GM23248 (cell line): ENCODE measurements at regions not wholly inside any gene's neighbourhood (a gene's known extent, or its start where the extent isn't known, plus 50 kb on each side); places are given as distances from the start of the nearest gene placed in this dataset.

Experiments
- DNase-seq: peaks from one replicate; pipeline ENCODE4 v3.0.0-alpha.2; 2015
- H2AFZ ChIP-seq: fragments of 200-600 bp; sonication (generic); 2 replicates; pipeline ENCODE4 v1.6.1; 2016; ENCODE audit warnings: antibody characterized with exemption
- H3F3A ChIP-seq: fragments of 200-600 bp; sonication (generic); 2 replicates; pipeline ENCODE4 v1.6.1; 2016; ENCODE audit warnings: mild to moderate bottlenecking, antibody characterized with exemption, mixed run types; ENCODE audit not compliant: insufficient read depth
- H3K27ac ChIP-seq: fragments of 200-600 bp; sonication (generic); 2 replicates; pipeline ENCODE4 v1.5.1; 2016; ENCODE audit warnings: mild to moderate bottlenecking
- H3K27me3 ChIP-seq: fragments of 200-600 bp; sonication (generic); replicated peaks from 2 replicates; pipeline ENCODE4 v1.6.1; 2016; ENCODE audit warnings: mild to moderate bottlenecking; ENCODE audit not compliant: insufficient read depth
- H3K36me3 ChIP-seq: fragments of 200-600 bp; sonication (generic); 2 replicates; pipeline ENCODE4 v1.6.1; 2016; ENCODE audit warnings: low read depth, mild to moderate bottlenecking
- H3K4me1 ChIP-seq: fragments of 200-600 bp; sonication (generic); 2 replicates; pipeline ENCODE4 v1.6.1; 2016; ENCODE audit warnings: mild to moderate bottlenecking; ENCODE audit not compliant: insufficient read depth
- H3K4me2 ChIP-seq: fragments of 200-600 bp; sonication (generic); one replicate; pipeline ENCODE4 v1.6.1; 2016; ENCODE audit warnings: mild to moderate bottlenecking; ENCODE audit not compliant: unreplicated experiment
- H3K4me3 ChIP-seq: fragments of 200-600 bp; sonication (generic); 2 replicates; pipeline ENCODE4 v1.5.1; 2016; ENCODE audit warnings: mild to moderate bottlenecking
- H3K79me2 ChIP-seq: fragments of 200-600 bp; sonication (generic); 2 replicates; pipeline ENCODE4 v1.6.1; 2016; ENCODE audit warnings: mild to moderate bottlenecking; ENCODE audit not compliant: insufficient read depth
- H3K9ac ChIP-seq: fragments of 200-600 bp; sonication (generic); 2 replicates; pipeline ENCODE4 v1.6.1; 2016; ENCODE audit warnings: mild to moderate bottlenecking
- H3K9me2 ChIP-seq: fragments of 200-600 bp; sonication (generic); 2 replicates; pipeline ENCODE4 v1.6.1; 2016; ENCODE audit warnings: mixed run types, mild to moderate bottlenecking, moderate library complexity; ENCODE audit not compliant: insufficient read depth
- H3K9me3 ChIP-seq: fragments of 200-600 bp; sonication (generic); one replicate; pipeline ENCODE4 v1.6.1; 2017; ENCODE audit warnings: low read depth
- H4K20me1 ChIP-seq: fragments of 200-600 bp; sonication (generic); 2 replicates; pipeline ENCODE4 v1.6.0; 2016; ENCODE audit not compliant: insufficient read depth
- EZH2 ChIP-seq: fragments of 200-600 bp; sonication (generic); IDR thresholded peaks from 2 replicates; pipeline ENCODE4 v1.6.1; 2018; ENCODE audit warnings: antibody characterized with exemption, mild to moderate bottlenecking; ENCODE audit not compliant: insufficient read depth, poor library complexity, severe bottlenecking
- EZH2phosphoT487 ChIP-seq: fragments of 200-600 bp; sonication (generic); IDR thresholded peaks from 2 replicates; pipeline ENCODE4 v1.6.1; 2018; ENCODE audit warnings: antibody characterized with exemption, moderate library complexity, mild to moderate bottlenecking, low read depth; ENCODE audit not compliant: insufficient read depth
- WGBS, 2 experiments: methylation state at CpG; one replicate each; pipeline ENCODE4 v1.1.6; 2015 to 2017; ENCODE audit warnings: low lambda C conversion rate in 2 of 2, low coverage in 1 of 2; ENCODE audit errors: missing lambda C conversion rate in 2 of 2; 5-methylcytosine and 5-hydroxymethylcytosine counted together
- in situ Hi-C: fragments of 300-500 bp; cut with MboI; formaldehyde crosslinking; loops from 2 replicates; pipeline ENCODE4 v1.15.0; 2020

GRCh38 chr4:12207396-12207795, 778.7 kb upstream of the HS3ST1 start:
- Histone ChIP-seq H3K4me3 (no peak overlapping the region), H2AFZ (no peak overlapping the region), H3K27me3 (no peaks in the 10 kb centered on the region), H3K36me3 (no peaks in the 10 kb centered on the region), H3K4me2 (no peak overlapping the region), H3K9me2 (no peaks in the 10 kb centered on the region), H3K27ac (no peak overlapping the region), H4K20me1 (no peaks in the 10 kb centered on the region), H3K9me3 (no peaks in the 10 kb centered on the region), H3F3A (no peaks in the 10 kb centered on the region), H3K79me2 (no peaks in the 10 kb centered on the region), H3K4me1 (no peaks in the 10 kb centered on the region), H3K9ac (no peak overlapping the region)
- TF ChIP-seq EZH2phosphoT487 (no peak), EZH2 (no peak)
- WGBS, 2 experiments: 22 to 26% methylated on average over 3 of the region's 3 CpGs
- DNase-seq: no peak
- in situ Hi-C loops: no loop called here

GRCh38 chr4:12206091-12206490, 777.4 kb upstream of the HS3ST1 start:
- Histone ChIP-seq H3F3A (no peaks in the 10 kb centered on the region), H3K79me2 (no peaks in the 10 kb centered on the region), H3K9me2 (no peaks in the 10 kb centered on the region), H3K4me3 (no peak overlapping the region), H3K4me2 (no peak overlapping the region), H2AFZ (no peak overlapping the region), H3K27me3 (no peaks in the 10 kb centered on the region), H3K9me3 (peaks cover 3% of the 10 kb centered on the region), H4K20me1 (no peaks in the 10 kb centered on the region), H3K9ac (no peak overlapping the region), H3K4me1 (no peaks in the 10 kb centered on the region), H3K27ac (no peak overlapping the region), H3K36me3 (no peaks in the 10 kb centered on the region)
- in situ Hi-C loops: no loop called here
- WGBS, 2 experiments: 18 to 19% methylated on average over 4 of the region's 4 CpGs
- TF ChIP-seq EZH2: no peak
- no peak for TF ChIP-seq EZH2phosphoT487
- no peak for DNase-seq

- H3K27me3 ChIP-seq: no peaks in the 10 kb centered on the region
- H2AFZ ChIP-seq: no peak overlapping the region
- H3F3A ChIP-seq: no peaks in the 10 kb centered on the region
- no peaks in the 10 kb centered on the region for H3K36me3 ChIP-seq
- no peak overlapping the region for H3K9ac ChIP-seq
- in situ Hi-C loops: no loop called here
- H3K79me2 ChIP-seq: no peaks in the 10 kb centered on the region
- H3K27ac ChIP-seq: no peak overlapping the region
- DNase-seq: no peak
- TF ChIP-seq EZH2: no peak
- TF ChIP-seq EZH2phosphoT487: no peak
- H3K4me3 ChIP-seq: no peak overlapping the region
- no peaks in the 10 kb centered on the region for H3K9me2 ChIP-seq
- H3K9me3 ChIP-seq: peaks cover 7% of the 10 kb centered on the region
- 18 to 22% methylated on average over 4 of the region's 4 CpGs for WGBS, 2 experiments
- H3K4me2 ChIP-seq: no peak overlapping the region
- no peaks in the 10 kb centered on the region for H3K4me1 ChIP-seq
- no peaks in the 10 kb centered on the region for H4K20me1 ChIP-seq
These were observed 775.3 kb upstream of the HS3ST1 start for GRCh38 chr4:12203945-12204344.

GRCh38 chr4:12200226-12200625, 771.5 kb upstream of the HS3ST1 start:
- H4K20me1 ChIP-seq: no peaks in the 10 kb centered on the region
- H3K27me3 ChIP-seq: no peaks in the 10 kb centered on the region
- H3F3A ChIP-seq: no peaks in the 10 kb centered on the region
- TF ChIP-seq EZH2 (no peak), EZH2phosphoT487 (no peak)
- no peak for DNase-seq
- H3K79me2 ChIP-seq: no peaks in the 10 kb centered on the region
- H3K9me3 ChIP-seq: peaks cover 7% of the 10 kb centered on the region
- no peak overlapping the region for H3K27ac ChIP-seq
- H3K4me3 ChIP-seq: no peak overlapping the region
- no peaks in the 10 kb centered on the region for H3K9me2 ChIP-seq
- no peak overlapping the region for H2AFZ ChIP-seq
- H3K4me1 ChIP-seq: no peaks in the 10 kb centered on the region
- no peaks in the 10 kb centered on the region for H3K36me3 ChIP-seq
- in situ Hi-C loops: no loop called here
- H3K4me2 ChIP-seq: no peak overlapping the region
- WGBS, 2 experiments: 14 to 25% methylated on average over 3 of the region's 3 CpGs
- no peak overlapping the region for H3K9ac ChIP-seq

- 3 to 8% methylated on average over 2 of the region's 2 CpGs for WGBS, 2 experiments
- no peaks in the 10 kb centered on the region for H3K9me2 ChIP-seq
- H3K79me2 ChIP-seq: no peaks in the 10 kb centered on the region
- no peaks in the 10 kb centered on the region for H3K27me3 ChIP-seq
- H2AFZ ChIP-seq: no peak overlapping the region
- H3K4me3 ChIP-seq: no peak overlapping the region
- H4K20me1 ChIP-seq: no peaks in the 10 kb centered on the region
- DNase-seq: no peak
- no peak overlapping the region for H3K27ac ChIP-seq
- in situ Hi-C loops: no loop called here
- H3K9ac ChIP-seq: no peak overlapping the region
- no peak for TF ChIP-seq EZH2phosphoT487
- no peak for TF ChIP-seq EZH2
- H3K4me2 ChIP-seq: no peak overlapping the region
- H3K36me3 ChIP-seq: no peaks in the 10 kb centered on the region
- no peaks in the 10 kb centered on the region for H3F3A ChIP-seq
- no peaks in the 10 kb centered on the region for H3K9me3 ChIP-seq
- no peaks in the 10 kb centered on the region for H3K4me1 ChIP-seq
These were observed 757.8 kb upstream of the HS3ST1 start for GRCh38 chr4:12186526-12186925.
